SH-SY5Y (cell line): ENCODE measurements at regions not wholly inside any gene's neighbourhood (a gene's known extent, or its start where the extent isn't known, plus 50 kb on each side); places are given as distances from the start of the nearest gene placed in this dataset.

Experiments
- GATA2 ChIP-seq: IDR thresholded peaks from 2 replicates; pipeline ENCODE4 v1.6.1; 2011; ENCODE audit warnings: mild to moderate bottlenecking, low read depth, low read length
- GATA3 ChIP-seq: IDR thresholded peaks from 2 replicates; pipeline ENCODE4 v1.6.1; 2011; ENCODE audit warnings: low read depth, mild to moderate bottlenecking, low read length, moderate library complexity

DNA sequence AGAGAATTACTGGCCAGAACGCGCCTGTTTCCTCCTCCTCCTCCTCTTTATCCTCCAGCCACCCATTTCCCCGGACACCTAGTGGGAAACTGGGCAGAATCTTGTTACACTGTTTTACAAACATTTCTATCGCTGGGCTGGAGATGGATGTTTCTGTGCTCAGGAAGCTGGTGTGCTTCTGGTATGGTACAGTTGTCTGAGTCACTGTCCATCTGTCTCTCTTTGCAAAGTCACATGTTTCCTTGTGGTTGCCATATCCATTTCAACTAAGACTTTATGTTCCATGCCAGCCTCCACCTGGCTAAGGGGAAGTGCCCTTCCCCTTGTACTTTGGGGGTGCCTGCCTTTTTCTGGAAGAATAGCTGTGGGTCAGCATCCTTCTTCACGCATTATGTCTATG, 52.9 kb upstream of the SLC22A16 start:
- TF ChIP-seq GATA2: no peak
- TF ChIP-seq GATA3: no peak
